Activated CD8-positive, alpha-beta T cell treated with anti-CD3 and anti-CD28 coated beads for 36 hours (primary cell): ENCODE measurements at regions not wholly inside any gene's neighbourhood (a gene's known extent, or its start where the extent isn't known, plus 50 kb on each side); places are given as distances from the start of the nearest gene placed in this dataset.

Experiments used
- ATAC-seq: fragments of 200-7000 bp; cut with Tn5 transposase; one replicate; pipeline ENCODE4 v1.10.0; 2021; ENCODE audit warnings: mild to moderate bottlenecking, moderate library complexity
- CTCF ChIA-PET: fragments of 350-600 bp; sonication (Branson Sonifier 250); formaldehyde crosslinking; loops from one replicate; lab custom pipeline; 2021; ENCODE audit warnings: antibody characterized with exemption; lab: Charles Lee
- POLR2A ChIA-PET: fragments of 350-600 bp; sonication (Branson Sonifier 250); formaldehyde crosslinking; loops from one replicate; lab custom pipeline; 2021; ENCODE audit warnings: antibody characterized with exemption; lab: Charles Lee
- DNase-seq: peaks from one replicate; pipeline ENCODE4 v3.0.0-alpha.2; 2020
- H3K27ac Mint-ChIP-seq: one replicate; pipeline ENCODE4 v1.8.0; 2021; ENCODE audit warnings: mild to moderate bottlenecking, mixed read lengths
- H3K27me3 Mint-ChIP-seq: one replicate; pipeline ENCODE4 v1.8.0; 2021; ENCODE audit warnings: mixed read lengths
- H3K36me3 Mint-ChIP-seq: one replicate; pipeline ENCODE4 v1.8.0; 2021; ENCODE audit warnings: low read depth, mixed read lengths
- H3K4me1 Mint-ChIP-seq: one replicate; pipeline ENCODE4 v1.8.0; 2021; ENCODE audit warnings: low read depth, mixed read lengths
- H3K4me3 Mint-ChIP-seq: one replicate; pipeline ENCODE4 v1.8.0; 2021; ENCODE audit warnings: mild to moderate bottlenecking, moderate library complexity, mixed read lengths
- H3K9me3 Mint-ChIP-seq: one replicate; pipeline ENCODE4 v1.8.0; 2021; ENCODE audit warnings: mixed read lengths
- intact Hi-C: fragments of 100-400 bp; cut with micrococcal nuclease; formaldehyde crosslinking; loops from one replicate; pipeline ENCODE4 v1.10.0; 2022
- TF ChIP-seq, protein P1 (sequence below): fragments of 200-600 bp; IDR thresholded peaks from one replicate; pipeline ENCODE4 v1.8.0; 2022; ENCODE audit warnings: antibody characterized with exemption, mild to moderate bottlenecking

DNA sequence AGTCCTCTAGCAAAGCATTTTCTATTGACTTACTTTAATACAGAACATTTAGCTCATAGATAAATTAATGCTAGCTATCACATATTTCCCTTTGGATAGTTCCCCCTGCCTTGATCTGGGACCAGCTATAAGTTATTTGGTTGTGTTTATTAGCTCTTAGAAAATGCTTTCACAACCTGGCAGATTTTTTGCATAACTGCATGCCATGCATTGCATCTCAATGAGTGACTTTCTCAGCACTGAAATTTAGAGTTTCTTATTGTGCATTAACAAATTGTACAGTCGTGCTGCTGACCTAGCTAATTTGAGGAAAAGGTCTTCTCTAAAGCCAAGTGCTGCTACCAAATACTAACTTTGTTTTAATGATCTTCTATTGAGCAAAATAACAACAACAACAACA lies 164.8 kb downstream of the PLPPR5 start:
- Mint-ChIP-seq H3K4me3 (no peak overlapping the region), H3K4me1 (peaks cover 20% of the 10 kb centered on the region), H3K36me3 (no peaks in the 10 kb centered on the region), H3K9me3 (no peaks in the 10 kb centered on the region), H3K27ac (no peak overlapping the region), H3K27me3 (no peaks in the 10 kb centered on the region)
- ChIA-PET CTCF (no interaction called here), POLR2A (no interaction called here)
- DNase-seq (no peak), ATAC-seq (no peak)
- TF ChIP-seq, protein P1, sequence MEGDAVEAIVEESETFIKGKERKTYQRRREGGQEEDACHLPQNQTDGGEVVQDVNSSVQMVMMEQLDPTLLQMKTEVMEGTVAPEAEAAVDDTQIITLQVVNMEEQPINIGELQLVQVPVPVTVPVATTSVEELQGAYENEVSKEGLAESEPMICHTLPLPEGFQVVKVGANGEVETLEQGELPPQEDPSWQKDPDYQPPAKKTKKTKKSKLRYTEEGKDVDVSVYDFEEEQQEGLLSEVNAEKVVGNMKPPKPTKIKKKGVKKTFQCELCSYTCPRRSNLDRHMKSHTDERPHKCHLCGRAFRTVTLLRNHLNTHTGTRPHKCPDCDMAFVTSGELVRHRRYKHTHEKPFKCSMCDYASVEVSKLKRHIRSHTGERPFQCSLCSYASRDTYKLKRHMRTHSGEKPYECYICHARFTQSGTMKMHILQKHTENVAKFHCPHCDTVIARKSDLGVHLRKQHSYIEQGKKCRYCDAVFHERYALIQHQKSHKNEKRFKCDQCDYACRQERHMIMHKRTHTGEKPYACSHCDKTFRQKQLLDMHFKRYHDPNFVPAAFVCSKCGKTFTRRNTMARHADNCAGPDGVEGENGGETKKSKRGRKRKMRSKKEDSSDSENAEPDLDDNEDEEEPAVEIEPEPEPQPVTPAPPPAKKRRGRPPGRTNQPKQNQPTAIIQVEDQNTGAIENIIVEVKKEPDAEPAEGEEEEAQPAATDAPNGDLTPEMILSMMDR: no peak
- intact Hi-C loops: no loop called here
